ENCODE measurements at regions not wholly inside any gene's neighbourhood (a gene's known extent, or its start where the extent isn't known, plus 50 kb on each side); places are given as distances from the start of the nearest gene placed in this dataset.

- no peak for TF ChIP-seq CTCF (conservative IDR thresholded peaks at IDR 0.05 in 1 of 2, IDR thresholded peaks at IDR 0.05 in 1 of 2; ENCODE audit: low read depth in 1 of 2, low read length in 2 of 2)
- no peak for TF ChIP-seq EZH2 (IDR thresholded peaks at IDR 0.05; ENCODE audit: low read length, missing control alignments)
Observed at GRCh38 chr5:93010616-93011015, 570.4 kb downstream of the NR2F1-AS1 start.

Data from fibroblast of lung (primary cell).